ENCODE measurements at regions not wholly inside any gene's neighbourhood (a gene's known extent, or its start where the extent isn't known, plus 50 kb on each side); places are given as distances from the start of the nearest gene placed in this dataset.
A peak's percentile ranks its signal among the peaks of the same experiment; 100 is the strongest.

GRCh38 chr13:73997964-73998363 lies 136.2 kb downstream of the KLF12 start:
- no peak for DNase-seq

GRCh38 chr13:73996569-73996968 lies 137.6 kb downstream of the KLF12 start:
- no peak for DNase-seq

GRCh38 chr13:73995736-73996135 lies 138.5 kb downstream of the KLF12 start:
- no peak for DNase-seq

- DNase-seq: no peak
Measured at GRCh38 chr13:73993661-73994060, 140.5 kb downstream of the KLF12 start.

- peak; percentile 8 for DNase-seq
Measured at GRCh38 chr13:73991884-73992283, 142.3 kb downstream of the KLF12 start.

- no peak for DNase-seq
Measured at GRCh38 chr13:73991384-73991783, 142.8 kb downstream of the KLF12 start.

- no peak for DNase-seq
Measured at GRCh38 chr13:73989244-73989843, 144.9 kb downstream of the KLF12 start.

GRCh38 chr13:73988461-73988860 lies 145.7 kb downstream of the KLF12 start:
- DNase-seq: no peak

GRCh38 chr13:73987618-73988017 lies 146.6 kb downstream of the KLF12 start:
- DNase-seq: no peak

- no peak for DNase-seq
Measured at GRCh38 chr13:73985783-73986182, 148.4 kb downstream of the KLF12 start.

GRCh38 chr13:73984949-73985691 lies 149.1 kb downstream of the KLF12 start:
- no peak for DNase-seq

GRCh38 chr13:73984201-73984600 lies 150.0 kb downstream of the KLF12 start:
- no peak for DNase-seq

- no peak for DNase-seq
Measured at GRCh38 chr13:73983109-73983508, 151.1 kb downstream of the KLF12 start.

GRCh38 chr13:73981595-73981994 lies 152.6 kb downstream of the KLF12 start:
- no peak for DNase-seq

GRCh38 chr13:73975767-73976166 lies 158.4 kb downstream of the KLF12 start:
- no peak for DNase-seq

GRCh38 chr13:73974051-73974450 lies 160.2 kb downstream of the KLF12 start:
- no peak for DNase-seq

- no peak for DNase-seq
Measured at GRCh38 chr13:73973156-73973555, 161.0 kb downstream of the KLF12 start.

- DNase-seq: no peak
Measured at GRCh38 chr13:73972545-73972944, 161.7 kb downstream of the KLF12 start.

- DNase-seq: no peak
Measured at GRCh38 chr13:73971481-73971880, 162.7 kb downstream of the KLF12 start.

GRCh38 chr13:73970421-73971055 lies 163.7 kb downstream of the KLF12 start:
- DNase-seq: no peak

- no peak for DNase-seq
Measured at GRCh38 chr13:73967397-73968165, 166.6 kb downstream of the KLF12 start.

GRCh38 chr13:73966331-73966730 lies 167.9 kb downstream of the KLF12 start:
- no peak for DNase-seq

- no peak for DNase-seq
Measured at GRCh38 chr13:73962284-73962683, 171.9 kb downstream of the KLF12 start.

GRCh38 chr13:73961181-73961580 lies 173.0 kb downstream of the KLF12 start:
- DNase-seq: no peak
